Liver (tissue), 8 donors: ENCODE measurements at regions not wholly inside any gene's neighbourhood (a gene's known extent, or its start where the extent isn't known, plus 50 kb on each side); places are given as distances from the start of the nearest gene placed in this dataset.
A peak's percentile ranks its signal among the peaks of the same experiment; 100 is the strongest.

Experiments used
- DNase-seq: peaks from one replicate; pipeline ENCODE4 v3.0.0-alpha.2; 2017; ENCODE audit warnings: low spot score
- H3K27ac ChIP-seq, 2 donors: one replicate each; pipeline ENCODE4 v1.7.0; 2013; ENCODE audit warnings: inconsistent platforms in 2 of 2, low read length in 2 of 2, control low read depth in 1 of 2, low read depth in 1 of 2, mild to moderate bottlenecking in 1 of 2
- H3K27me3 ChIP-seq, 4 donors: one replicate each; pipeline versions ENCODE4 v1.6.1 to v1.7.0; 2013; ENCODE audit warnings: low read length in 3 of 4, inconsistent platforms in 1 of 4, mild to moderate bottlenecking in 1 of 4, moderate library complexity in 1 of 4; ENCODE audit not compliant: control insufficient read depth in 4 of 4, insufficient read depth in 4 of 4
- H3K36me3 ChIP-seq, 4 donors: one replicate each; pipeline versions ENCODE4 v1.6.1 to v1.7.0; 2013; ENCODE audit warnings: low read length in 3 of 4, mild to moderate bottlenecking in 3 of 4, low read depth in 1 of 4, moderate library complexity in 1 of 4; ENCODE audit not compliant: control insufficient read depth in 4 of 4, insufficient read depth in 3 of 4
- H3K4me1 ChIP-seq, 4 donors: one replicate each; pipeline versions ENCODE4 v1.6.1 to v1.7.0; 2013; ENCODE audit warnings: low read length in 3 of 4, mild to moderate bottlenecking in 3 of 4, moderate library complexity in 1 of 4; ENCODE audit not compliant: control insufficient read depth in 4 of 4, insufficient read depth in 4 of 4
- H3K4me3 ChIP-seq, 3 donors: one replicate each; pipeline versions ENCODE4 v1.6.1 to v1.7.0; 2013; ENCODE audit warnings: low read length in 3 of 3, control low read depth in 1 of 3, low read depth in 1 of 3, mild to moderate bottlenecking in 1 of 3
- H3K9ac ChIP-seq, 2 donors: one replicate each; pipeline ENCODE4 v1.7.0; 2013; ENCODE audit warnings: low read length in 2 of 2, mild to moderate bottlenecking in 2 of 2, moderate library complexity in 2 of 2, control low read depth in 1 of 2, low read depth in 1 of 2
- H3K9me3 ChIP-seq, 4 donors: one replicate each; pipeline versions ENCODE4 v1.6.1 to v1.7.0; 2013; ENCODE audit warnings: low read length in 3 of 4; ENCODE audit not compliant: control insufficient read depth in 4 of 4
- EGR1 ChIP-seq, 2 donors: IDR thresholded peaks; 2 replicates each; pipeline ENCODE4 v1.6.1; 2016 to 2018; ENCODE audit warnings: antibody characterized with exemption in 2 of 2, low read depth in 2 of 2
- FOXA1 ChIP-seq: IDR thresholded peaks from 2 replicates; pipeline ENCODE4 v1.6.1; 2016; ENCODE audit warnings: antibody characterized with exemption
- FOXA2 ChIP-seq: IDR thresholded peaks from 2 replicates; pipeline ENCODE4 v1.6.1; 2016; ENCODE audit warnings: antibody characterized with exemption
- GABPA ChIP-seq, 2 donors: IDR thresholded peaks in 1 of 2; conservative IDR thresholded peaks in 1 of 2; 2 replicates each; pipeline ENCODE4 v1.6.1; 2016; ENCODE audit warnings: antibody characterized with exemption in 2 of 2, mild to moderate bottlenecking in 1 of 2, moderate library complexity in 1 of 2
- HNF4A ChIP-seq, 2 donors: conservative IDR thresholded peaks; 2 replicates each; pipeline ENCODE4 v1.6.1; 2016; ENCODE audit warnings: antibody characterized with exemption in 2 of 2, mild to moderate bottlenecking in 2 of 2
- HNF4G ChIP-seq: IDR thresholded peaks from 2 replicates; pipeline ENCODE4 v1.6.1; 2016; ENCODE audit warnings: antibody characterized with exemption
- JUND ChIP-seq, 2 donors: IDR thresholded peaks; 2 replicates each; pipeline ENCODE4 v1.6.1; 2016; ENCODE audit warnings: antibody characterized with exemption in 2 of 2
- NR2F2 ChIP-seq: IDR thresholded peaks from 2 replicates; pipeline ENCODE4 v1.6.1; 2016; ENCODE audit warnings: antibody characterized with exemption
- RAD21 ChIP-seq, 2 donors: IDR thresholded peaks; 2 replicates each; pipeline ENCODE4 v1.6.1; 2016; ENCODE audit warnings: antibody characterized with exemption in 2 of 2, mild to moderate bottlenecking in 2 of 2
- RXRA ChIP-seq, 2 donors: IDR thresholded peaks; 2 replicates each; pipeline ENCODE4 v1.6.1; 2017 to 2018; ENCODE audit warnings: antibody characterized with exemption in 2 of 2, mild to moderate bottlenecking in 1 of 2
- SP1 ChIP-seq: IDR thresholded peaks from 2 replicates; pipeline ENCODE4 v1.6.1; 2018; ENCODE audit warnings: antibody characterized with exemption, mild to moderate bottlenecking
- TAF1 ChIP-seq: conservative IDR thresholded peaks from 2 replicates; pipeline ENCODE4 v1.6.1; 2016; ENCODE audit warnings: antibody characterized with exemption, mild to moderate bottlenecking
- YY1 ChIP-seq: IDR thresholded peaks from 2 replicates; pipeline ENCODE4 v1.6.1; 2016; ENCODE audit warnings: antibody characterized with exemption, mild to moderate bottlenecking
- WGBS: extraction: QIAGEN DNeasy Blood & Tissue Kit; methylation state at CpG from one replicate; pipeline ENCODE4 v1.1.7; 2013; 5-methylcytosine and 5-hydroxymethylcytosine counted together
- TF ChIP-seq, protein P1 (sequence below): fragments of 150-350 bp; IDR thresholded peaks from 2 replicates; pipeline ENCODE4 v1.5.1; 2017; ENCODE audit warnings: improper control_type of control experiment, low read depth, low read length; ENCODE audit not compliant: missing input control
- TF ChIP-seq, protein P2 (sequence below): IDR thresholded peaks from 2 replicates; pipeline ENCODE4 v1.6.1; 2016; ENCODE audit warnings: antibody characterized with exemption
- TF ChIP-seq, protein P3 (sequence below): IDR thresholded peaks from 2 replicates; pipeline ENCODE4 v1.6.1; 2016; ENCODE audit warnings: antibody characterized with exemption
- TF ChIP-seq, protein P4 (sequence below): IDR thresholded peaks from 2 replicates; pipeline ENCODE4 v1.6.1; 2016; ENCODE audit warnings: antibody characterized with exemption, mild to moderate bottlenecking
- TF ChIP-seq, protein P5 (sequence below): IDR thresholded peaks from 2 replicates; pipeline ENCODE4 v1.6.1; 2016; ENCODE audit warnings: antibody characterized with exemption
- donor health status: healthy.
- donor health status: healthy.
- donor health status: healthy.
- donor health status: healthy.
- donor health status: healthy.

DNA sequence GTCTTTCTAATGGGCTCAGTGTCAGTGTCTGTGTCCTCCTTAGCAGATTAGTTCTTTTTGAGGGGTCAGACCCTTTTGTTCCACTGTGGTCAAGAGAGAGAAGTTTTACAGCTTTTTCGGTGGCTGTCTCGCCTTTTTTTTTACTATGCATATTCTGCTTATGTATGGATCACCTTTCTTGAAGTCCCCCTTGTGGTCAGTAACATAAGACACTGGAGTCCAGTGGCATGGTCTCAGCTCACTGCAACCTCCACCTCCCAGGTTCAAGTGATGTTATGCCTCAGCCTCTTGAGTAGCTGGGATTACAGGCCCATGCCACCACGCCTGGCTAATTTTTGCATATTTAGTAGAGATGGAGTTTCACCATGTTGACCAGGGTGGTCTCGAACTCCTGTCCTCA, 54.0 kb upstream of the PGRMC2 start:
- Histone ChIP-seq H3K9me3 (no peaks in the 10 kb centered on the region), H3K9ac (no peak overlapping the region), H3K36me3 (no peaks in the 10 kb centered on the region), H3K4me1 (no peaks in the 10 kb centered on the region), H3K27me3 (no peaks in the 10 kb centered on the region), H3K27ac (no peak overlapping the region), H3K4me3 (no peak overlapping the region)
- 94% methylated on average over 4 of the region's 4 CpGs for WGBS
- DNase-seq = no peak
- no peak for TF ChIP-seq GABPA (IDR thresholded peaks at IDR 0.05 in 1 of 2, conservative IDR thresholded peaks at IDR 0.05 in 1 of 2)
- TF ChIP-seq FOXA1 = no peak
- no peak for TF ChIP-seq JUND (IDR thresholded peaks at IDR 0.05)
- TF ChIP-seq RAD21 (IDR thresholded peaks at IDR 0.05) = peak in 1 of 2 donors; percentile 41
- TF ChIP-seq, protein P1, sequence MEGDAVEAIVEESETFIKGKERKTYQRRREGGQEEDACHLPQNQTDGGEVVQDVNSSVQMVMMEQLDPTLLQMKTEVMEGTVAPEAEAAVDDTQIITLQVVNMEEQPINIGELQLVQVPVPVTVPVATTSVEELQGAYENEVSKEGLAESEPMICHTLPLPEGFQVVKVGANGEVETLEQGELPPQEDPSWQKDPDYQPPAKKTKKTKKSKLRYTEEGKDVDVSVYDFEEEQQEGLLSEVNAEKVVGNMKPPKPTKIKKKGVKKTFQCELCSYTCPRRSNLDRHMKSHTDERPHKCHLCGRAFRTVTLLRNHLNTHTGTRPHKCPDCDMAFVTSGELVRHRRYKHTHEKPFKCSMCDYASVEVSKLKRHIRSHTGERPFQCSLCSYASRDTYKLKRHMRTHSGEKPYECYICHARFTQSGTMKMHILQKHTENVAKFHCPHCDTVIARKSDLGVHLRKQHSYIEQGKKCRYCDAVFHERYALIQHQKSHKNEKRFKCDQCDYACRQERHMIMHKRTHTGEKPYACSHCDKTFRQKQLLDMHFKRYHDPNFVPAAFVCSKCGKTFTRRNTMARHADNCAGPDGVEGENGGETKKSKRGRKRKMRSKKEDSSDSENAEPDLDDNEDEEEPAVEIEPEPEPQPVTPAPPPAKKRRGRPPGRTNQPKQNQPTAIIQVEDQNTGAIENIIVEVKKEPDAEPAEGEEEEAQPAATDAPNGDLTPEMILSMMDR = no peak
- TF ChIP-seq HNF4A (conservative IDR thresholded peaks at IDR 0.05) = no peak
- TF ChIP-seq HNF4G = no peak

DNA sequence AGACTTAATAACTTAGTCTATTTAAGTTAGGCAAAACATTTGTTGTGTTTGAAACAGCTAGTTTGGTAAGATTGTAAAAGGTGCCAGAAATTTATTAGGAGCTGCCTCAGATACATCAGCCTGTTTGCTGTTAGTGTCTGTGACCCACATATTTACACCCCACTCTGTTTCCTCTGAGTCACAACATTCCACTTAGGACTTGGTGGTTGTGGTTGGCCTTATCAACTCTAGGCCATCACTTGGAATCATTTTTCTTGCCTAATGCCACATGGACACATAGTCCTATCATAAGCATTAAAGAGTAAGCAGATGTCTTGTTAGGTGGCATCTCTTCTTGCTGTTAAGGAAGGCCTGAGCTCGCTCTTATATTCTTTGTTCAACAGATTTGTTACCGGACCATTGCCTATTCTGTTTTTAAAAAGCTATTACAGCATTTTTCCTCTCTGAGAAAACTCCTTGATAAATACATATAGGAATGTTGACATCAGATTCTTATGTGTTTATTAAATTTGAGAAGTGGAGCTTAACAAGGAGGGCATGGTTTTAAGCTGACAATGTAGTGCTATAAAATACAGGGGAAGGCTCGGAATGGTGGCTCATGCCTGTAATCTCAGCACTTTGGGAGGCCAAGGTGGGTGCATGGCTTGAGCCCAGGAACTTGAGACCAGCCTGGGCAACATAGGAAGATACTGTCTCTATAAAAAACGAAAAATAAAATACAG, 51.2 kb upstream of the PGRMC2 start:
- Histone ChIP-seq H3K27me3 (no peaks in the 10 kb centered on the region), H3K4me1 (no peaks in the 10 kb centered on the region), H3K36me3 (no peaks in the 10 kb centered on the region), H3K4me3 (no peak overlapping the region), H3K9ac (no peak overlapping the region), H3K27ac (no peak overlapping the region), H3K9me3 (no peaks in the 10 kb centered on the region)
- no peak for DNase-seq
- WGBS = 92% methylated on average over 4 of the region's 4 CpGs
- TF ChIP-seq HNF4A (conservative IDR thresholded peaks at IDR 0.05) (no peak), NR2F2 (no peak), TAF1 (no peak), RXRA (IDR thresholded peaks at IDR 0.05) (no peak), JUND (IDR thresholded peaks at IDR 0.05) (no peak), YY1 (no peak), GABPA (IDR thresholded peaks at IDR 0.05 in 1 of 2, conservative IDR thresholded peaks at IDR 0.05 in 1 of 2) (no peak), EGR1 (IDR thresholded peaks at IDR 0.05; ENCODE audit: low read depth in 2 of 2) (no peak), SP1 (no peak), RAD21 (IDR thresholded peaks at IDR 0.05) (no peak), FOXA1 (no peak), FOXA2 (no peak), HNF4G (no peak)
- TF ChIP-seq, protein P1 = no peak
- TF ChIP-seq, protein P2, sequence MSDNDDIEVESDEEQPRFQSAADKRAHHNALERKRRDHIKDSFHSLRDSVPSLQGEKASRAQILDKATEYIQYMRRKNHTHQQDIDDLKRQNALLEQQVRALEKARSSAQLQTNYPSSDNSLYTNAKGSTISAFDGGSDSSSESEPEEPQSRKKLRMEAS = no peak
- TF ChIP-seq, protein P3, sequence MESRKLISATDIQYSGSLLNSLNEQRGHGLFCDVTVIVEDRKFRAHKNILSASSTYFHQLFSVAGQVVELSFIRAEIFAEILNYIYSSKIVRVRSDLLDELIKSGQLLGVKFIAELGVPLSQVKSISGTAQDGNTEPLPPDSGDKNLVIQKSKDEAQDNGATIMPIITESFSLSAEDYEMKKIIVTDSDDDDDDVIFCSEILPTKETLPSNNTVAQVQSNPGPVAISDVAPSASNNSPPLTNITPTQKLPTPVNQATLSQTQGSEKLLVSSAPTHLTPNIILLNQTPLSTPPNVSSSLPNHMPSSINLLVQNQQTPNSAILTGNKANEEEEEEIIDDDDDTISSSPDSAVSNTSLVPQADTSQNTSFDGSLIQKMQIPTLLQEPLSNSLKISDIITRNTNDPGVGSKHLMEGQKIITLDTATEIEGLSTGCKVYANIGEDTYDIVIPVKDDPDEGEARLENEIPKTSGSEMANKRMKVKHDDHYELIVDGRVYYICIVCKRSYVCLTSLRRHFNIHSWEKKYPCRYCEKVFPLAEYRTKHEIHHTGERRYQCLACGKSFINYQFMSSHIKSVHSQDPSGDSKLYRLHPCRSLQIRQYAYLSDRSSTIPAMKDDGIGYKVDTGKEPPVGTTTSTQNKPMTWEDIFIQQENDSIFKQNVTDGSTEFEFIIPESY = no peak
- TF ChIP-seq, protein P4, sequence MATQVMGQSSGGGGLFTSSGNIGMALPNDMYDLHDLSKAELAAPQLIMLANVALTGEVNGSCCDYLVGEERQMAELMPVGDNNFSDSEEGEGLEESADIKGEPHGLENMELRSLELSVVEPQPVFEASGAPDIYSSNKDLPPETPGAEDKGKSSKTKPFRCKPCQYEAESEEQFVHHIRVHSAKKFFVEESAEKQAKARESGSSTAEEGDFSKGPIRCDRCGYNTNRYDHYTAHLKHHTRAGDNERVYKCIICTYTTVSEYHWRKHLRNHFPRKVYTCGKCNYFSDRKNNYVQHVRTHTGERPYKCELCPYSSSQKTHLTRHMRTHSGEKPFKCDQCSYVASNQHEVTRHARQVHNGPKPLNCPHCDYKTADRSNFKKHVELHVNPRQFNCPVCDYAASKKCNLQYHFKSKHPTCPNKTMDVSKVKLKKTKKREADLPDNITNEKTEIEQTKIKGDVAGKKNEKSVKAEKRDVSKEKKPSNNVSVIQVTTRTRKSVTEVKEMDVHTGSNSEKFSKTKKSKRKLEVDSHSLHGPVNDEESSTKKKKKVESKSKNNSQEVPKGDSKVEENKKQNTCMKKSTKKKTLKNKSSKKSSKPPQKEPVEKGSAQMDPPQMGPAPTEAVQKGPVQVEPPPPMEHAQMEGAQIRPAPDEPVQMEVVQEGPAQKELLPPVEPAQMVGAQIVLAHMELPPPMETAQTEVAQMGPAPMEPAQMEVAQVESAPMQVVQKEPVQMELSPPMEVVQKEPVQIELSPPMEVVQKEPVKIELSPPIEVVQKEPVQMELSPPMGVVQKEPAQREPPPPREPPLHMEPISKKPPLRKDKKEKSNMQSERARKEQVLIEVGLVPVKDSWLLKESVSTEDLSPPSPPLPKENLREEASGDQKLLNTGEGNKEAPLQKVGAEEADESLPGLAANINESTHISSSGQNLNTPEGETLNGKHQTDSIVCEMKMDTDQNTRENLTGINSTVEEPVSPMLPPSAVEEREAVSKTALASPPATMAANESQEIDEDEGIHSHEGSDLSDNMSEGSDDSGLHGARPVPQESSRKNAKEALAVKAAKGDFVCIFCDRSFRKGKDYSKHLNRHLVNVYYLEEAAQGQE = no peak
- TF ChIP-seq, protein P5, sequence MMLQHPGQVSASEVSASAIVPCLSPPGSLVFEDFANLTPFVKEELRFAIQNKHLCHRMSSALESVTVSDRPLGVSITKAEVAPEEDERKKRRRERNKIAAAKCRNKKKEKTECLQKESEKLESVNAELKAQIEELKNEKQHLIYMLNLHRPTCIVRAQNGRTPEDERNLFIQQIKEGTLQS = no peak
